ENCODE measurements at regions not wholly inside any gene's neighbourhood (a gene's known extent, or its start where the extent isn't known, plus 50 kb on each side); places are given as distances from the start of the nearest gene placed in this dataset.
"Not testable (repeated sequence)": the region's sequence is repeated elsewhere in the genome, so short reads cannot be mapped to it uniquely, and the experiment has no call there.

GRCh38 chr10:45541032-45541431 is 131.5 kb downstream of the ZFAND4 start:
- H3K27ac Mint-ChIP-seq = not testable (repeated sequence)

GRCh38 chr10:45540589-45540988 is 132.0 kb downstream of the ZFAND4 start:
- H3K27me3 Mint-ChIP-seq; H3K4me1 Mint-ChIP-seq; H3K4me3 Mint-ChIP-seq; ATAC-seq (replicated peaks); H3K36me3 Mint-ChIP-seq (ENCODE audit: low read depth); H3K27ac Mint-ChIP-seq; H3K9me3 Mint-ChIP-seq: not testable (repeated sequence)

More at GRCh38 chr10:45541032-45541431, 131.5 kb downstream of the ZFAND4 start:
- not testable (repeated sequence) for H3K4me3 Mint-ChIP-seq; H3K4me1 Mint-ChIP-seq; ATAC-seq (replicated peaks); H3K36me3 Mint-ChIP-seq (ENCODE audit: low read depth); H3K27me3 Mint-ChIP-seq; H3K9me3 Mint-ChIP-seq

GRCh38 chr10:45539569-45539968 is 133.0 kb downstream of the ZFAND4 start:
- H3K4me3 Mint-ChIP-seq; H3K36me3 Mint-ChIP-seq (ENCODE audit: low read depth); H3K9me3 Mint-ChIP-seq; H3K27ac Mint-ChIP-seq; H3K27me3 Mint-ChIP-seq; H3K4me1 Mint-ChIP-seq; ATAC-seq (replicated peaks): not testable (repeated sequence)

- no peak for ATAC-seq (replicated peaks)
- Mint-ChIP-seq H3K9me3 (no peaks in the 10 kb centered on the region), H3K4me1 (peaks cover 12% of the 10 kb centered on the region)
Observed at GRCh38 chr10:45534572-45534971, 138.0 kb downstream of the ZFAND4 start.

GRCh38 chr10:45532480-45532879 is 140.1 kb downstream of the ZFAND4 start:
- peaks cover 17% of the 10 kb centered on the region for H3K36me3 Mint-ChIP-seq (ENCODE audit: low read depth)
- peaks cover 11% of the 10 kb centered on the region for H3K4me1 Mint-ChIP-seq
- H3K9me3 Mint-ChIP-seq = no peaks in the 10 kb centered on the region
- no peak for ATAC-seq (replicated peaks)
- H3K4me3 Mint-ChIP-seq = no peak overlapping the region
- no peak overlapping the region for H3K27ac Mint-ChIP-seq
- H3K27me3 Mint-ChIP-seq = no peaks in the 10 kb centered on the region

More at GRCh38 chr10:45534572-45534971, 138.0 kb downstream of the ZFAND4 start:
- Mint-ChIP-seq H3K4me3 (no peak overlapping the region), H3K27me3 (no peaks in the 10 kb centered on the region), H3K36me3 (ENCODE audit: low read depth) (peaks cover 12% of the 10 kb centered on the region), H3K27ac (no peak overlapping the region)

- no peaks in the 10 kb centered on the region for H3K27me3 Mint-ChIP-seq
- H3K9me3 Mint-ChIP-seq = no peaks in the 10 kb centered on the region
- H3K36me3 Mint-ChIP-seq (ENCODE audit: low read depth) = peaks cover 5% of the 10 kb centered on the region
- H3K27ac Mint-ChIP-seq = no peak overlapping the region
- H3K4me3 Mint-ChIP-seq = no peak overlapping the region
- no peak for ATAC-seq (replicated peaks)
- peaks cover 12% of the 10 kb centered on the region for H3K4me1 Mint-ChIP-seq
Observed at GRCh38 chr10:45526309-45526905, 146.2 kb downstream of the ZFAND4 start.

GRCh38 chr10:45520476-45520875 is 146.5 kb downstream of the ALOX5 start:
- ATAC-seq (replicated peaks) = no peak
- no peaks in the 10 kb centered on the region for H3K27me3 Mint-ChIP-seq
- no peaks in the 10 kb centered on the region for H3K9me3 Mint-ChIP-seq
- H3K4me1 Mint-ChIP-seq = peaks cover 4% of the 10 kb centered on the region
- H3K4me3 Mint-ChIP-seq = no peak overlapping the region
- H3K36me3 Mint-ChIP-seq (ENCODE audit: low read depth) = no peaks in the 10 kb centered on the region
- H3K27ac Mint-ChIP-seq = no peak overlapping the region

- H3K27ac Mint-ChIP-seq = no peak overlapping the region
- H3K36me3 Mint-ChIP-seq (ENCODE audit: low read depth) = no peaks in the 10 kb centered on the region
- no peak overlapping the region for H3K4me3 Mint-ChIP-seq
- H3K9me3 Mint-ChIP-seq = no peaks in the 10 kb centered on the region
- no peaks in the 10 kb centered on the region for H3K27me3 Mint-ChIP-seq
- ATAC-seq (replicated peaks) = no peak
- H3K4me1 Mint-ChIP-seq = peaks cover 3% of the 10 kb centered on the region
Observed at GRCh38 chr10:45518741-45519140, 144.7 kb downstream of the ALOX5 start.

- peaks cover 3% of the 10 kb centered on the region for H3K4me1 Mint-ChIP-seq
- H3K27me3 Mint-ChIP-seq = no peaks in the 10 kb centered on the region
- no peak overlapping the region for H3K27ac Mint-ChIP-seq
- no peak overlapping the region for H3K4me3 Mint-ChIP-seq
- ATAC-seq (replicated peaks) = no peak
- H3K36me3 Mint-ChIP-seq (ENCODE audit: low read depth) = no peaks in the 10 kb centered on the region
- no peaks in the 10 kb centered on the region for H3K9me3 Mint-ChIP-seq
Observed at GRCh38 chr10:45515630-45516029, 141.6 kb downstream of the ALOX5 start.

- H3K36me3 Mint-ChIP-seq (ENCODE audit: low read depth) = no peaks in the 10 kb centered on the region
- H3K9me3 Mint-ChIP-seq = no peaks in the 10 kb centered on the region
- H3K27ac Mint-ChIP-seq = no peak overlapping the region
- no peaks in the 10 kb centered on the region for H3K27me3 Mint-ChIP-seq
- H3K4me1 Mint-ChIP-seq = peaks cover 7% of the 10 kb centered on the region
- H3K4me3 Mint-ChIP-seq = no peak overlapping the region
- ATAC-seq (replicated peaks) = no peak
Observed at GRCh38 chr10:45514291-45515270, 140.6 kb downstream of the ALOX5 start.

- ATAC-seq (replicated peaks) = no peak
- Mint-ChIP-seq H3K27ac (no peak overlapping the region), H3K4me1 (peaks cover 8% of the 10 kb centered on the region), H3K27me3 (no peaks in the 10 kb centered on the region), H3K4me3 (no peak overlapping the region), H3K9me3 (no peaks in the 10 kb centered on the region), H3K36me3 (ENCODE audit: low read depth) (no peaks in the 10 kb centered on the region)
Observed at GRCh38 chr10:45513551-45513950, 139.5 kb downstream of the ALOX5 start.

GRCh38 chr10:45511926-45512325 is 137.9 kb downstream of the ALOX5 start:
- H3K36me3 Mint-ChIP-seq (ENCODE audit: low read depth); H3K27ac Mint-ChIP-seq; ATAC-seq (replicated peaks); H3K4me1 Mint-ChIP-seq; H3K4me3 Mint-ChIP-seq; H3K9me3 Mint-ChIP-seq; H3K27me3 Mint-ChIP-seq: not testable (repeated sequence)

- Mint-ChIP-seq H3K4me3 (no peak overlapping the region), H3K27ac (no peak overlapping the region), H3K4me1 (peaks cover 5% of the 10 kb centered on the region), H3K27me3 (no peaks in the 10 kb centered on the region), H3K36me3 (ENCODE audit: low read depth) (no peaks in the 10 kb centered on the region), H3K9me3 (no peaks in the 10 kb centered on the region)
- no peak for ATAC-seq (replicated peaks)
Observed at GRCh38 chr10:45509491-45509890, 135.5 kb downstream of the ALOX5 start.

- H3K4me1 Mint-ChIP-seq = peaks cover 11% of the 10 kb centered on the region
- H3K27me3 Mint-ChIP-seq = no peaks in the 10 kb centered on the region
- ATAC-seq (replicated peaks) = no peak
- no peaks in the 10 kb centered on the region for H3K36me3 Mint-ChIP-seq (ENCODE audit: low read depth)
- H3K27ac Mint-ChIP-seq = no peak overlapping the region
- H3K9me3 Mint-ChIP-seq = no peaks in the 10 kb centered on the region
- H3K4me3 Mint-ChIP-seq = no peak overlapping the region
Observed at GRCh38 chr10:45505311-45505710, 131.3 kb downstream of the ALOX5 start.

GRCh38 chr10:45502458-45502857 is 128.4 kb downstream of the ALOX5 start:
- H3K4me3 Mint-ChIP-seq = no peak overlapping the region
- no peaks in the 10 kb centered on the region for H3K36me3 Mint-ChIP-seq (ENCODE audit: low read depth)
- H3K9me3 Mint-ChIP-seq = no peaks in the 10 kb centered on the region
- no peak overlapping the region for H3K27ac Mint-ChIP-seq
- H3K4me1 Mint-ChIP-seq = peaks cover 7% of the 10 kb centered on the region
- H3K27me3 Mint-ChIP-seq = no peaks in the 10 kb centered on the region
- no peak for ATAC-seq (replicated peaks)

All from activated T-helper 17 cell treated with anti-CD3 and anti-CD28 coated beads, Interleukin-2, amount 50 U/mL, for 72 hours (primary cell).